ENCODE measurements at regions not wholly inside any gene's neighbourhood (a gene's known extent, or its start where the extent isn't known, plus 50 kb on each side); places are given as distances from the start of the nearest gene placed in this dataset.

DNA sequence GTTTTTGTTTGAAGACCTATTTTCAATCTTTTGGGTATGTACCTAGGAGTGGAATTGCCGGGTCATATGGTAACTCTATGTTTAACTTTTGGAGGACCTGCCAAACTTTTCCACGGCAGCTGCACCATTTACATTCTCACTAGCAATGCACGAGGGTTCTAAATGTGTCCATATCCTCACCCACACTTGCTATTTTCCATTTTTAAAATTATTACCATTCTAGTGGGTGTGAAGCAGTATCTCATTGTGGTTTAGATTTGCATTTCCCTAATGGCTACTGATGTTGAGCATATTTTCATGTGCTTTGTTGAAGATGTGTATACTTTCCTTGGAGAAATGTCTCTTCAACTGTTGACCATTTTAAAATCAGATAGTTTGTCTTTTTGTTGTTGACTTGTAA, 60.3 kb upstream of the HAPSTR1 start:
- TF ChIP-seq, protein P1, sequence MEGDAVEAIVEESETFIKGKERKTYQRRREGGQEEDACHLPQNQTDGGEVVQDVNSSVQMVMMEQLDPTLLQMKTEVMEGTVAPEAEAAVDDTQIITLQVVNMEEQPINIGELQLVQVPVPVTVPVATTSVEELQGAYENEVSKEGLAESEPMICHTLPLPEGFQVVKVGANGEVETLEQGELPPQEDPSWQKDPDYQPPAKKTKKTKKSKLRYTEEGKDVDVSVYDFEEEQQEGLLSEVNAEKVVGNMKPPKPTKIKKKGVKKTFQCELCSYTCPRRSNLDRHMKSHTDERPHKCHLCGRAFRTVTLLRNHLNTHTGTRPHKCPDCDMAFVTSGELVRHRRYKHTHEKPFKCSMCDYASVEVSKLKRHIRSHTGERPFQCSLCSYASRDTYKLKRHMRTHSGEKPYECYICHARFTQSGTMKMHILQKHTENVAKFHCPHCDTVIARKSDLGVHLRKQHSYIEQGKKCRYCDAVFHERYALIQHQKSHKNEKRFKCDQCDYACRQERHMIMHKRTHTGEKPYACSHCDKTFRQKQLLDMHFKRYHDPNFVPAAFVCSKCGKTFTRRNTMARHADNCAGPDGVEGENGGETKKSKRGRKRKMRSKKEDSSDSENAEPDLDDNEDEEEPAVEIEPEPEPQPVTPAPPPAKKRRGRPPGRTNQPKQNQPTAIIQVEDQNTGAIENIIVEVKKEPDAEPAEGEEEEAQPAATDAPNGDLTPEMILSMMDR (IDR thresholded peaks at IDR 0.05), result no peak
- TF ChIP-seq EP300 (IDR thresholded peaks at IDR 0.05) (no peak), POLR2A (IDR thresholded peaks at IDR 0.05) (no peak), POLR2AphosphoS5 (IDR thresholded peaks at IDR 0.05) (no peak)
